ENCODE measurements at regions not wholly inside any gene's neighbourhood (a gene's known extent, or its start where the extent isn't known, plus 50 kb on each side); places are given as distances from the start of the nearest gene placed in this dataset.

DNA sequence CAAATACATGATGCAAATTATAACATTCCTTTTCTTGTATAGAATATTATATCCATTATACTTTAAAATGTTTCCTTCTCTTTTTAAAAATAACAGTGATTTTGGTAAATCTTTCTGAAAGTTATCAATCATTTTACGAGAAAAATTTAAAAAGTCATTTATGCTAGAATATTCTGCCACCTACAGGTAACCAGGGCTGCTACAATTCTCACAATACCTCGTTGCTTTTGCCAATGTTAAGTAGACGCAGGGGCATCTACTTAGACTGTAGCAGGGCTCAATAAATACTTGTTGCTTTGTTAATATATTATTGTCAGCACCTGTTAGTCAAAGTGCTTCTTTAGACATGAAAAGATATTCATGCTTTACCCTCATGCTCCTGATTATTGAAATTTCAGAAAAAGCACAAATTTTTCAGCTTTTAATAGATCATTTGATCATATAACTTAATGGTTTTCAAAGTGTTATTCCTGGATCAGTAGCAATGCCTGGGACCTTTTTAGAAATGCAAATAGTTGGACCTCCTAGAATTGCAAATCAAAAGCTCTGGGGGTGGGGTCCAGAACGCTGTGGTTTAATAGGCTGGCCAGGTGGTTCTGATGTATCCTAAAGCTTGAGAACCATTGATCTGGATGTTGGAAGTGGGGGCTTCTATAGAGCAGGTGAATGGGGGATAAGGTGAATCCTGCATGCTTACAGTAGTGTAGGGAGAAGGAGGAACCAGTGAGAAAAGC is 223.6 kb upstream of the PDZRN3 start:
- dilution Hi-C loops (cut with MboI; ENCODE audit: extremely low pct_ligation_motif_present, low sequenced_read_pairs), result no loop called here
- no peaks in the 10 kb centered on the region for H3K9me3 ChIP-seq (ENCODE audit: control insufficient read depth, low read depth, low read length)
- H3K27ac ChIP-seq (ENCODE audit: control insufficient read depth, insufficient read depth, low read length), result no peak overlapping the region
- H3K9me1 ChIP-seq (ENCODE audit: control insufficient read depth, extremely low read depth, insufficient read depth, low read length), result no peaks in the 10 kb centered on the region
- no peaks in the 10 kb centered on the region for H3K27me3 ChIP-seq (ENCODE audit: control insufficient read depth, extremely low read depth, insufficient read depth, low read length)
- no peak for FAIRE-seq
- H3K36me3 ChIP-seq (ENCODE audit: control insufficient read depth in 2 of 2, extremely low read depth in 1 of 2, insufficient read depth in 2 of 2, low read length in 2 of 2), result no peaks in the 10 kb centered on the region
- H3K9ac ChIP-seq (ENCODE audit: control insufficient read depth, extremely low read depth, insufficient read depth, low read length), result no peak overlapping the region
- no peak for DNase-seq (ENCODE audit: low read depth, low spot score)
- no peaks in the 10 kb centered on the region for H4K20me1 ChIP-seq (ENCODE audit: control insufficient read depth, extremely low read depth, insufficient read depth, low read length)
- H3K4me2 ChIP-seq (ENCODE audit: control insufficient read depth, extremely low read depth, insufficient read depth, low read depth, low read length), result no peak overlapping the region
- H3K4me3 ChIP-seq (ENCODE audit: control insufficient read depth in 2 of 3, extremely low read depth in 1 of 3, insufficient read depth in 2 of 3, low read depth in 1 of 3, low read length in 3 of 3), result no peak overlapping the region
- no peaks in the 10 kb centered on the region for H3K79me2 ChIP-seq (ENCODE audit: control insufficient read depth, insufficient read depth, low read length)
- no peaks in the 10 kb centered on the region for H3K4me1 ChIP-seq (ENCODE audit: control insufficient read depth, extremely low read depth, insufficient read depth, low read length)
- no peak overlapping the region for H2AFZ ChIP-seq (ENCODE audit: control insufficient read depth, low read length)
- no peak for TF ChIP-seq EZH2 (IDR thresholded peaks at IDR 0.05; ENCODE audit: low read length)
- TF ChIP-seq, protein P1, sequence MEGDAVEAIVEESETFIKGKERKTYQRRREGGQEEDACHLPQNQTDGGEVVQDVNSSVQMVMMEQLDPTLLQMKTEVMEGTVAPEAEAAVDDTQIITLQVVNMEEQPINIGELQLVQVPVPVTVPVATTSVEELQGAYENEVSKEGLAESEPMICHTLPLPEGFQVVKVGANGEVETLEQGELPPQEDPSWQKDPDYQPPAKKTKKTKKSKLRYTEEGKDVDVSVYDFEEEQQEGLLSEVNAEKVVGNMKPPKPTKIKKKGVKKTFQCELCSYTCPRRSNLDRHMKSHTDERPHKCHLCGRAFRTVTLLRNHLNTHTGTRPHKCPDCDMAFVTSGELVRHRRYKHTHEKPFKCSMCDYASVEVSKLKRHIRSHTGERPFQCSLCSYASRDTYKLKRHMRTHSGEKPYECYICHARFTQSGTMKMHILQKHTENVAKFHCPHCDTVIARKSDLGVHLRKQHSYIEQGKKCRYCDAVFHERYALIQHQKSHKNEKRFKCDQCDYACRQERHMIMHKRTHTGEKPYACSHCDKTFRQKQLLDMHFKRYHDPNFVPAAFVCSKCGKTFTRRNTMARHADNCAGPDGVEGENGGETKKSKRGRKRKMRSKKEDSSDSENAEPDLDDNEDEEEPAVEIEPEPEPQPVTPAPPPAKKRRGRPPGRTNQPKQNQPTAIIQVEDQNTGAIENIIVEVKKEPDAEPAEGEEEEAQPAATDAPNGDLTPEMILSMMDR (optimal IDR thresholded peaks at IDR 0.05 in 1 of 3, IDR thresholded peaks at IDR 0.05 in 1 of 3, conservative IDR thresholded peaks at IDR 0.05 in 1 of 3; ENCODE audit: extremely low read depth in 1 of 3, insufficient read depth in 2 of 3, low read length in 3 of 3), result peak; percentile 50 to 56 (median 52)

DNA sequence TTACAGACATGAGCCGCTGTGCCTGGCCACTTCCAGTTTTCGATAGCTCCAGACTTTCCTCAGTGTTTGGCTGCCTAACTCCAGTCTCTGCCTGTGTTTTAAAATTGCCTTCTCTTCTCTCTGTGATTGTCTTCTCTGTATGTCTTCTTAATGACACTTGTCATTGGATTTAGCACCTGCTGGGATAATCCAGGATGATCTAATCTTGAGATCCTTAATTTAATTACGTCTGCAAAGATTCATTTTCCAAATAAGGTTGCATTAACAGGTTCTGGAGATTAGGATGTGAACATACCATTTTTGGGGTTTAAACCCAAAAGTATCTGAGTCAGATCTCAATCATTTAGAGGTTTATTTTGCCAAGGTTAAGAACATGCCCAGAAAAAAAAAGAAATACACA is 222.2 kb upstream of the PDZRN3 start:
- no peak overlapping the region for H2AFZ ChIP-seq (ENCODE audit: control insufficient read depth, low read length)
- FAIRE-seq (no peak), DNase-seq (ENCODE audit: low read depth, low spot score) (no peak)
- no peaks in the 10 kb centered on the region for H3K9me1 ChIP-seq (ENCODE audit: control insufficient read depth, extremely low read depth, insufficient read depth, low read length)
- no peaks in the 10 kb centered on the region for H3K27me3 ChIP-seq (ENCODE audit: control insufficient read depth, extremely low read depth, insufficient read depth, low read length)
- dilution Hi-C loops (cut with MboI; ENCODE audit: extremely low pct_ligation_motif_present, low sequenced_read_pairs), result no loop called here
- H3K4me3 ChIP-seq (ENCODE audit: control insufficient read depth in 2 of 3, extremely low read depth in 1 of 3, insufficient read depth in 2 of 3, low read depth in 1 of 3, low read length in 3 of 3), result no peak overlapping the region
- no peak overlapping the region for H3K9ac ChIP-seq (ENCODE audit: control insufficient read depth, extremely low read depth, insufficient read depth, low read length)
- H3K9me3 ChIP-seq (ENCODE audit: control insufficient read depth, low read depth, low read length), result no peaks in the 10 kb centered on the region
- H3K4me2 ChIP-seq (ENCODE audit: control insufficient read depth, extremely low read depth, insufficient read depth, low read depth, low read length), result no peak overlapping the region
- H3K79me2 ChIP-seq (ENCODE audit: control insufficient read depth, insufficient read depth, low read length), result no peaks in the 10 kb centered on the region
- no peak overlapping the region for H3K27ac ChIP-seq (ENCODE audit: control insufficient read depth, insufficient read depth, low read length)
- no peaks in the 10 kb centered on the region for H3K36me3 ChIP-seq (ENCODE audit: control insufficient read depth in 2 of 2, extremely low read depth in 1 of 2, insufficient read depth in 2 of 2, low read length in 2 of 2)
- no peaks in the 10 kb centered on the region for H3K4me1 ChIP-seq (ENCODE audit: control insufficient read depth, extremely low read depth, insufficient read depth, low read length)
- no peaks in the 10 kb centered on the region for H4K20me1 ChIP-seq (ENCODE audit: control insufficient read depth, extremely low read depth, insufficient read depth, low read length)
- TF ChIP-seq, protein P1 (optimal IDR thresholded peaks at IDR 0.05 in 1 of 3, IDR thresholded peaks at IDR 0.05 in 1 of 3, conservative IDR thresholded peaks at IDR 0.05 in 1 of 3; ENCODE audit: extremely low read depth in 1 of 3, insufficient read depth in 2 of 3, low read length in 3 of 3), result no peak
- TF ChIP-seq EZH2 (IDR thresholded peaks at IDR 0.05; ENCODE audit: low read length), result no peak
